ENCODE measurements at regions not wholly inside any gene's neighbourhood (a gene's known extent, or its start where the extent isn't known, plus 50 kb on each side); places are given as distances from the start of the nearest gene placed in this dataset.

- TF ChIP-seq CTCF (IDR thresholded peaks at IDR 0.05; ENCODE audit: insufficient read depth, low read length, poor library complexity, severe bottlenecking): no peak
- TF ChIP-seq EZH2phosphoT487 (conservative IDR thresholded peaks at IDR 0.05; ENCODE audit: low read length): no peak
Observed at GRCh38 chr3:30286007-30286669, 320.3 kb upstream of the TGFBR2 start.

Measured in SU-DHL-6 (cell line).